Endothelial cell (in vitro differentiated cells): ENCODE measurements at regions not wholly inside any gene's neighbourhood (a gene's known extent, or its start where the extent isn't known, plus 50 kb on each side); places are given as distances from the start of the nearest gene placed in this dataset.

Source experiments
- DNase-seq: peaks from one replicate; pipeline ENCODE4 v3.0.0; 2021; ENCODE audit warnings: low spot score
- H3K27ac Mint-ChIP-seq: one replicate; pipeline ENCODE4 v1.8.0; 2021; ENCODE audit warnings: mixed read lengths, inconsistent platforms; ENCODE audit not compliant: unreplicated experiment
- H3K27me3 Mint-ChIP-seq: one replicate; pipeline ENCODE4 v1.8.0; 2021; ENCODE audit warnings: mild to moderate bottlenecking, moderate library complexity, mixed read lengths, inconsistent platforms; ENCODE audit not compliant: unreplicated experiment
- H3K36me3 Mint-ChIP-seq: one replicate; pipeline ENCODE4 v1.8.0; 2021; ENCODE audit warnings: mild to moderate bottlenecking, low read depth, mixed read lengths, inconsistent platforms; ENCODE audit not compliant: unreplicated experiment
- H3K4me1 Mint-ChIP-seq: one replicate; pipeline ENCODE4 v1.8.0; 2021; ENCODE audit warnings: mild to moderate bottlenecking, mixed read lengths, inconsistent platforms; ENCODE audit not compliant: unreplicated experiment
- H3K4me3 Mint-ChIP-seq: one replicate; pipeline ENCODE4 v1.8.0; 2021; ENCODE audit warnings: mild to moderate bottlenecking, mixed read lengths, inconsistent platforms; ENCODE audit not compliant: unreplicated experiment
- H3K9me3 Mint-ChIP-seq: one replicate; pipeline ENCODE4 v1.8.0; 2021; ENCODE audit warnings: mixed read lengths, inconsistent platforms; ENCODE audit not compliant: unreplicated experiment
- CTCF ChIP-seq: fragments of 200-600 bp; sonication (generic); IDR thresholded peaks from one replicate; pipeline ENCODE4 v1.5.0; 2021; ENCODE audit warnings: antibody characterized with exemption; ENCODE audit not compliant: unreplicated experiment

GRCh38 chr2:83850071-83850725 is 608.9 kb downstream of the SUCLG1 start:
- Mint-ChIP-seq H3K27me3 (peaks cover 1% of the 10 kb centered on the region), H3K4me3 (no peak overlapping the region), H3K36me3 (no peaks in the 10 kb centered on the region), H3K9me3 (no peaks in the 10 kb centered on the region), H3K27ac (no peak overlapping the region), H3K4me1 (no peaks in the 10 kb centered on the region)
- DNase-seq = no peak
- no peak for TF ChIP-seq CTCF

GRCh38 chr2:83844490-83844889 is 614.6 kb downstream of the SUCLG1 start:
- TF ChIP-seq CTCF = no peak
- Mint-ChIP-seq H3K27ac (no peak overlapping the region), H3K27me3 (peaks cover 1% of the 10 kb centered on the region), H3K36me3 (no peaks in the 10 kb centered on the region), H3K4me3 (no peak overlapping the region), H3K9me3 (no peaks in the 10 kb centered on the region), H3K4me1 (no peaks in the 10 kb centered on the region)
- DNase-seq = no peak

- DNase-seq = no peak
- TF ChIP-seq CTCF = no peak
- H3K27me3 Mint-ChIP-seq = no peaks in the 10 kb centered on the region
- H3K27ac Mint-ChIP-seq = no peak overlapping the region
- H3K4me1 Mint-ChIP-seq = no peaks in the 10 kb centered on the region
- no peaks in the 10 kb centered on the region for H3K36me3 Mint-ChIP-seq
- H3K4me3 Mint-ChIP-seq = no peak overlapping the region
- H3K9me3 Mint-ChIP-seq = no peaks in the 10 kb centered on the region
These were observed 616.7 kb downstream of the SUCLG1 start for GRCh38 chr2:83842421-83842820.

- no peak for TF ChIP-seq CTCF
- DNase-seq = no peak
- Mint-ChIP-seq H3K4me1 (no peaks in the 10 kb centered on the region), H3K36me3 (no peaks in the 10 kb centered on the region), H3K9me3 (no peaks in the 10 kb centered on the region), H3K4me3 (no peak overlapping the region), H3K27ac (no peak overlapping the region), H3K27me3 (peaks cover 1% of the 10 kb centered on the region)
These were observed 621.3 kb downstream of the SUCLG1 start for GRCh38 chr2:83837823-83838222.

DNA sequence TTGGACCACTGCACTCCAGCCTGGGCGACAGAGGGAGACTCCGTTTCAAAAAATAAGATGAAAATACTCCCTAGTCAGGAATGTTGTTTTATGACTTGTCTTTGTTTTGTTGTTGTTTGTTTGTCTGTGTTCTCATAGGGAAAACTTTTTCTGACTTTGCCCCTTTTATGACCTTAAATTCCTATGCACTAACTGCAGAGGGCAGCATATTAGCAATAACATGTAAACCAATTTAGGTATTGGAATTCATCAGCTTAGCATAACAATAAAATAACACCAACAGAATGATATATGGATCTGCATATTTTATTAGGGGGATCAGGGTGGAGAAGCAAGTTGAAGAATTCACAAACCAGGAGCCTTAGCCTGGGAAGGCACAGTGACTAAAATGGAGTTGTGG is 631.5 kb downstream of the SUCLG1 start:
- H3K4me3 Mint-ChIP-seq = no peak overlapping the region

More for the DNA sequence above, 631.5 kb downstream of the SUCLG1 start:
- Mint-ChIP-seq H3K27ac (no peak overlapping the region), H3K4me1 (no peaks in the 10 kb centered on the region), H3K9me3 (no peaks in the 10 kb centered on the region), H3K27me3 (peaks cover 3% of the 10 kb centered on the region), H3K36me3 (no peaks in the 10 kb centered on the region)
- TF ChIP-seq CTCF = peak; percentile 13
- no peak for DNase-seq
